ENCODE measurements at regions not wholly inside any gene's neighbourhood (a gene's known extent, or its start where the extent isn't known, plus 50 kb on each side); places are given as distances from the start of the nearest gene placed in this dataset.

DNA sequence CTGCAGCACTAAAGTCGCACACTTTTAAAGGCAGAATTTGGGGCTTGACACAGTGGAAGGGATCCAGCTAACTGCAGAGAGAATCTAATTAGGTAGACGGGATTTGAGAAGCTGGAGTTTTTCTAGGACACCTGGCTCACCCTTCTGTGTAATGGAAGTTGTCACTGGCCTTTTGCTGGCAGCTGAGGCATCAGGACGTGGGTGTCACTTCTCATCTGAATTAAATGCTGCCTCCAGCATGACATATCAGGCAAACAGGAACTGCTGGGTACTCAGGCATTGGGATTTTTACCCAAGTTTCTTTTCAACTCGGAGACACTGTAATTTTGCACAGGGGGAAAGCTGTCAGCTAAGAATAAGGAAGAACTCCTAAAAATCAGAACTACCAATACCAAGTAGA, 861.9 kb upstream of the ARPP21 start:
- H3K4me2 ChIP-seq = no peak overlapping the region
- no peak for ATAC-seq

More for the DNA sequence above, 861.9 kb upstream of the ARPP21 start:
- H3K27ac Mint-ChIP-seq = no peak overlapping the region
- H3K27ac ChIP-seq (ENCODE audit: low read depth) = no peak overlapping the region
- TF ChIP-seq JUNB (IDR thresholded peaks at IDR 0.05; ENCODE audit: unreplicated experiment) (no peak), CREB1 (CRISPR knock-in tag; IDR thresholded peaks at IDR 0.05; ENCODE audit: low read depth) (no peak), EZH2phosphoT487 (IDR thresholded peaks at IDR 0.05; ENCODE audit: unreplicated experiment) (no peak), NANOG (IDR thresholded peaks at IDR 0.05; ENCODE audit: borderline replicate concordance) (no peak), POLR2AphosphoS5 (IDR thresholded peaks at IDR 0.05; ENCODE audit: low read depth) (no peak), ZNF114 (CRISPR knock-in tag; IDR thresholded peaks at IDR 0.05) (no peak), EZH2 (IDR thresholded peaks at IDR 0.05; ENCODE audit: low read depth, unreplicated experiment) (no peak), ZNF331 (CRISPR knock-in tag; IDR thresholded peaks at IDR 0.05; ENCODE audit: low read depth) (no peak), STAT1 (IDR thresholded peaks at IDR 0.05; ENCODE audit: unreplicated experiment) (no peak)
- TF ChIP-seq, protein P1, sequence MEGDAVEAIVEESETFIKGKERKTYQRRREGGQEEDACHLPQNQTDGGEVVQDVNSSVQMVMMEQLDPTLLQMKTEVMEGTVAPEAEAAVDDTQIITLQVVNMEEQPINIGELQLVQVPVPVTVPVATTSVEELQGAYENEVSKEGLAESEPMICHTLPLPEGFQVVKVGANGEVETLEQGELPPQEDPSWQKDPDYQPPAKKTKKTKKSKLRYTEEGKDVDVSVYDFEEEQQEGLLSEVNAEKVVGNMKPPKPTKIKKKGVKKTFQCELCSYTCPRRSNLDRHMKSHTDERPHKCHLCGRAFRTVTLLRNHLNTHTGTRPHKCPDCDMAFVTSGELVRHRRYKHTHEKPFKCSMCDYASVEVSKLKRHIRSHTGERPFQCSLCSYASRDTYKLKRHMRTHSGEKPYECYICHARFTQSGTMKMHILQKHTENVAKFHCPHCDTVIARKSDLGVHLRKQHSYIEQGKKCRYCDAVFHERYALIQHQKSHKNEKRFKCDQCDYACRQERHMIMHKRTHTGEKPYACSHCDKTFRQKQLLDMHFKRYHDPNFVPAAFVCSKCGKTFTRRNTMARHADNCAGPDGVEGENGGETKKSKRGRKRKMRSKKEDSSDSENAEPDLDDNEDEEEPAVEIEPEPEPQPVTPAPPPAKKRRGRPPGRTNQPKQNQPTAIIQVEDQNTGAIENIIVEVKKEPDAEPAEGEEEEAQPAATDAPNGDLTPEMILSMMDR (conservative IDR thresholded peaks at IDR 0.05; ENCODE audit: low read depth in 2 of 2) = no peak
- TF ChIP-seq, protein P2, sequence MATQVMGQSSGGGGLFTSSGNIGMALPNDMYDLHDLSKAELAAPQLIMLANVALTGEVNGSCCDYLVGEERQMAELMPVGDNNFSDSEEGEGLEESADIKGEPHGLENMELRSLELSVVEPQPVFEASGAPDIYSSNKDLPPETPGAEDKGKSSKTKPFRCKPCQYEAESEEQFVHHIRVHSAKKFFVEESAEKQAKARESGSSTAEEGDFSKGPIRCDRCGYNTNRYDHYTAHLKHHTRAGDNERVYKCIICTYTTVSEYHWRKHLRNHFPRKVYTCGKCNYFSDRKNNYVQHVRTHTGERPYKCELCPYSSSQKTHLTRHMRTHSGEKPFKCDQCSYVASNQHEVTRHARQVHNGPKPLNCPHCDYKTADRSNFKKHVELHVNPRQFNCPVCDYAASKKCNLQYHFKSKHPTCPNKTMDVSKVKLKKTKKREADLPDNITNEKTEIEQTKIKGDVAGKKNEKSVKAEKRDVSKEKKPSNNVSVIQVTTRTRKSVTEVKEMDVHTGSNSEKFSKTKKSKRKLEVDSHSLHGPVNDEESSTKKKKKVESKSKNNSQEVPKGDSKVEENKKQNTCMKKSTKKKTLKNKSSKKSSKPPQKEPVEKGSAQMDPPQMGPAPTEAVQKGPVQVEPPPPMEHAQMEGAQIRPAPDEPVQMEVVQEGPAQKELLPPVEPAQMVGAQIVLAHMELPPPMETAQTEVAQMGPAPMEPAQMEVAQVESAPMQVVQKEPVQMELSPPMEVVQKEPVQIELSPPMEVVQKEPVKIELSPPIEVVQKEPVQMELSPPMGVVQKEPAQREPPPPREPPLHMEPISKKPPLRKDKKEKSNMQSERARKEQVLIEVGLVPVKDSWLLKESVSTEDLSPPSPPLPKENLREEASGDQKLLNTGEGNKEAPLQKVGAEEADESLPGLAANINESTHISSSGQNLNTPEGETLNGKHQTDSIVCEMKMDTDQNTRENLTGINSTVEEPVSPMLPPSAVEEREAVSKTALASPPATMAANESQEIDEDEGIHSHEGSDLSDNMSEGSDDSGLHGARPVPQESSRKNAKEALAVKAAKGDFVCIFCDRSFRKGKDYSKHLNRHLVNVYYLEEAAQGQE (IDR thresholded peaks at IDR 0.05; ENCODE audit: unreplicated experiment) = no peak
- TF ChIP-seq, protein P3, sequence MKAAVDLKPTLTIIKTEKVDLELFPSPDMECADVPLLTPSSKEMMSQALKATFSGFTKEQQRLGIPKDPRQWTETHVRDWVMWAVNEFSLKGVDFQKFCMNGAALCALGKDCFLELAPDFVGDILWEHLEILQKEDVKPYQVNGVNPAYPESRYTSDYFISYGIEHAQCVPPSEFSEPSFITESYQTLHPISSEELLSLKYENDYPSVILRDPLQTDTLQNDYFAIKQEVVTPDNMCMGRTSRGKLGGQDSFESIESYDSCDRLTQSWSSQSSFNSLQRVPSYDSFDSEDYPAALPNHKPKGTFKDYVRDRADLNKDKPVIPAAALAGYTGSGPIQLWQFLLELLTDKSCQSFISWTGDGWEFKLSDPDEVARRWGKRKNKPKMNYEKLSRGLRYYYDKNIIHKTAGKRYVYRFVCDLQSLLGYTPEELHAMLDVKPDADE (IDR thresholded peaks at IDR 0.05) = no peak
- TF ChIP-seq, protein P4, sequence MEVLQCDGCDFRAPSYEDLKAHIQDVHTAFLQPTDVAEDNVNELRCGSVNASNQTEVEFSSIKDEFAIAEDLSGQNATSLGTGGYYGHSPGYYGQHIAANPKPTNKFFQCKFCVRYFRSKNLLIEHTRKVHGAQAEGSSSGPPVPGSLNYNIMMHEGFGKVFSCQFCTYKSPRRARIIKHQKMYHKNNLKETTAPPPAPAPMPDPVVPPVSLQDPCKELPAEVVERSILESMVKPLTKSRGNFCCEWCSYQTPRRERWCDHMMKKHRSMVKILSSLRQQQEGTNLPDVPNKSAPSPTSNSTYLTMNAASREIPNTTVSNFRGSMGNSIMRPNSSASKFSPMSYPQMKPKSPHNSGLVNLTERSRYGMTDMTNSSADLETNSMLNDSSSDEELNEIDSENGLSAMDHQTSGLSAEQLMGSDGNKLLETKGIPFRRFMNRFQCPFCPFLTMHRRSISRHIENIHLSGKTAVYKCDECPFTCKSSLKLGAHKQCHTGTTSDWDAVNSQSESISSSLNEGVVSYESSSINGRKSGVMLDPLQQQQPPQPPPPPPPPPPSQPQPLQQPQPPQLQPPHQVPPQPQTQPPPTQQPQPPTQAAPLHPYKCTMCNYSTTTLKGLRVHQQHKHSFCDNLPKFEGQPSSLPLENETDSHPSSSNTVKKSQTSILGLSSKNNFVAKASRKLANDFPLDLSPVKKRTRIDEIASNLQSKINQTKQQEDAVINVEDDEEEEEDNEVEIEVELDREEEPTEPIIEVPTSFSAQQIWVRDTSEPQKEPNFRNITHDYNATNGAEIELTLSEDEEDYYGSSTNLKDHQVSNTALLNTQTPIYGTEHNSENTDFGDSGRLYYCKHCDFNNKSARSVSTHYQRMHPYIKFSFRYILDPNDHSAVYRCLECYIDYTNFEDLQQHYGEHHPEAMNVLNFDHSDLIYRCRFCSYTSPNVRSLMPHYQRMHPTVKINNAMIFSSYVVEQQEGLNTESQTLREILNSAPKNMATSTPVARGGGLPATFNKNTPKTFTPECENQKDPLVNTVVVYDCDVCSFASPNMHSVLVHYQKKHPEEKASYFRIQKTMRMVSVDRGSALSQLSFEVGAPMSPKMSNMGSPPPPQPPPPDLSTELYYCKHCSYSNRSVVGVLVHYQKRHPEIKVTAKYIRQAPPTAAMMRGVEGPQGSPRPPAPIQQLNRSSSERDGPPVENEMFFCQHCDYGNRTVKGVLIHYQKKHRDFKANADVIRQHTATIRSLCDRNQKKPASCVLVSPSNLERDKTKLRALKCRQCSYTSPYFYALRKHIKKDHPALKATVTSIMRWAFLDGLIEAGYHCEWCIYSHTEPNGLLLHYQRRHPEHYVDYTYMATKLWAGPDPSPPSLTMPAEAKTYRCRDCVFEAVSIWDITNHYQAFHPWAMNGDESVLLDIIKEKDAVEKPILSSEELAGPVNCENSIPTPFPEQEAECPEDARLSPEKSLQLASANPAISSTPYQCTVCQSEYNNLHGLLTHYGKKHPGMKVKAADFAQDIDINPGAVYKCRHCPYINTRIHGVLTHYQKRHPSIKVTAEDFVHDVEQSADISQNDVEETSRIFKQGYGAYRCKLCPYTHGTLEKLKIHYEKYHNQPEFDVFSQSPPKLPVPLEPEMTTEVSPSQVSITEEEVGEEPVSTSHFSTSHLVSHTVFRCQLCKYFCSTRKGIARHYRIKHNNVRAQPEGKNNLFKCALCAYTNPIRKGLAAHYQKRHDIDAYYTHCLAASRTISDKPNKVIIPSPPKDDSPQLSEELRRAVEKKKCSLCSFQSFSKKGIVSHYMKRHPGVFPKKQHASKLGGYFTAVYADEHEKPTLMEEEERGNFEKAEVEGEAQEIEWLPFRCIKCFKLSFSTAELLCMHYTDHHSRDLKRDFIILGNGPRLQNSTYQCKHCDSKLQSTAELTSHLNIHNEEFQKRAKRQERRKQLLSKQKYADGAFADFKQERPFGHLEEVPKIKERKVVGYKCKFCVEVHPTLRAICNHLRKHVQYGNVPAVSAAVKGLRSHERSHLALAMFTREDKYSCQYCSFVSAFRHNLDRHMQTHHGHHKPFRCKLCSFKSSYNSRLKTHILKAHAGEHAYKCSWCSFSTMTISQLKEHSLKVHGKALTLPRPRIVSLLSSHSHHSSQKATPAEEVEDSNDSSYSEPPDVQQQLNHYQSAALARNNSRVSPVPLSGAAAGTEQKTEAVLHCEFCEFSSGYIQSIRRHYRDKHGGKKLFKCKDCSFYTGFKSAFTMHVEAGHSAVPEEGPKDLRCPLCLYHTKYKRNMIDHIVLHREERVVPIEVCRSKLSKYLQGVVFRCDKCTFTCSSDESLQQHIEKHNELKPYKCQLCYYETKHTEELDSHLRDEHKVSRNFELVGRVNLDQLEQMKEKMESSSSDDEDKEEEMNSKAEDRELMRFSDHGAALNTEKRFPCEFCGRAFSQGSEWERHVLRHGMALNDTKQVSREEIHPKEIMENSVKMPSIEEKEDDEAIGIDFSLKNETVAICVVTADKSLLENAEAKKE (CRISPR knock-in tag; IDR thresholded peaks at IDR 0.05) = no peak
- H3K79me2 ChIP-seq (replicated peaks; ENCODE audit: insufficient read depth) = no peaks in the 10 kb centered on the region
- no peaks in the 10 kb centered on the region for H3K4me1 ChIP-seq (ENCODE audit: insufficient read depth)
- H4K20me1 ChIP-seq (replicated peaks; ENCODE audit: insufficient read depth) = no peaks in the 10 kb centered on the region
- no peak for DNase-seq (ENCODE audit: low spot score)
- H3F3A ChIP-seq (replicated peaks; ENCODE audit: low read depth) = no peaks in the 10 kb centered on the region
- no peaks in the 10 kb centered on the region; the same call in 2 of the 3 replicates for H3K9me3 Mint-ChIP-seq
- peaks cover 7% of the 10 kb centered on the region; the same call in 2 of the 3 replicates for H3K4me1 Mint-ChIP-seq
- peaks cover 14% of the 10 kb centered on the region for H3K9me2 ChIP-seq (ENCODE audit: insufficient read depth)
- H3K4me3 Mint-ChIP-seq = no peak overlapping the region
- H2AFZ ChIP-seq = peak overlapping the region; percentile 67; the same call in 1 of the 2 replicates
- H3K4me3 ChIP-seq = no peak overlapping the region
- no peaks in the 10 kb centered on the region for H3K36me3 Mint-ChIP-seq (ENCODE audit: low read depth)
- no peaks in the 10 kb centered on the region for H3K27me3 Mint-ChIP-seq (ENCODE audit: insufficient read depth, low read depth, poor library complexity)
- H3K27me3 ChIP-seq (ENCODE audit: insufficient read depth) = no peaks in the 10 kb centered on the region
- H3K36me3 ChIP-seq (ENCODE audit: insufficient read depth) = no peaks in the 10 kb centered on the region

Measured in GM23338 (cell line).